Hepatocyte (in vitro differentiated cells): ENCODE measurements at regions not wholly inside any gene's neighbourhood (a gene's known extent, or its start where the extent isn't known, plus 50 kb on each side); places are given as distances from the start of the nearest gene placed in this dataset.

Source experiments
- EZH2 ChIP-seq: fragments of 200-600 bp; sonication (generic); IDR thresholded peaks from 2 replicates; pipeline ENCODE4 v1.6.1; 2016; ENCODE audit warnings: antibody characterized with exemption, mild to moderate bottlenecking, borderline replicate concordance
- EZH2phosphoT487 ChIP-seq: fragments of 200-600 bp; sonication (generic); IDR thresholded peaks from one replicate; pipeline ENCODE4 v1.6.1; 2018; ENCODE audit warnings: antibody characterized with exemption, mild to moderate bottlenecking, low read depth, moderate library complexity; ENCODE audit not compliant: unreplicated experiment, severe bottlenecking
- TF ChIP-seq, protein P1 (sequence below): fragments of 200-600 bp; sonication (generic); IDR thresholded peaks from 2 replicates; pipeline ENCODE4 v1.5.1; 2016; ENCODE audit warnings: antibody characterized with exemption, mild to moderate bottlenecking; ENCODE audit not compliant: poor library complexity

DNA sequence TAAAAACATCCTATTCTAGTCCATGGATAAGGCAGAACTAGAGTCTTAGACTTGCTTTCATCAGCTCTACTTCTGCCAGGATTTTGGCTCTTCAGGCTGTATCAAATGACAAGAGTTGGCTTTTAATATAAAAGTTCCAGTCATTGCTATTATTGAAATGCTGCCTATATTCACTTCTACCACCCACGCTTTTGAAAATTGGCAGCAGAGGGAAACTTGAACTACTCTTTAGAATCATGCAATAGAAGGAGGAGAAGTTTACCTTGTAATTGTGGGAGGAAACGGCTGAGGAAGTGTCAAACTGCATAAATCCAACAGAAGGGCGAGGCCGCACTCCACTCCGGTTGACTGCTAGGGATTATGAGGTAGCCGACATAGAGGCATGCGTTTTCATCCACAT is 122.6 kb upstream of the BASP1 start:
- TF ChIP-seq, protein P1, sequence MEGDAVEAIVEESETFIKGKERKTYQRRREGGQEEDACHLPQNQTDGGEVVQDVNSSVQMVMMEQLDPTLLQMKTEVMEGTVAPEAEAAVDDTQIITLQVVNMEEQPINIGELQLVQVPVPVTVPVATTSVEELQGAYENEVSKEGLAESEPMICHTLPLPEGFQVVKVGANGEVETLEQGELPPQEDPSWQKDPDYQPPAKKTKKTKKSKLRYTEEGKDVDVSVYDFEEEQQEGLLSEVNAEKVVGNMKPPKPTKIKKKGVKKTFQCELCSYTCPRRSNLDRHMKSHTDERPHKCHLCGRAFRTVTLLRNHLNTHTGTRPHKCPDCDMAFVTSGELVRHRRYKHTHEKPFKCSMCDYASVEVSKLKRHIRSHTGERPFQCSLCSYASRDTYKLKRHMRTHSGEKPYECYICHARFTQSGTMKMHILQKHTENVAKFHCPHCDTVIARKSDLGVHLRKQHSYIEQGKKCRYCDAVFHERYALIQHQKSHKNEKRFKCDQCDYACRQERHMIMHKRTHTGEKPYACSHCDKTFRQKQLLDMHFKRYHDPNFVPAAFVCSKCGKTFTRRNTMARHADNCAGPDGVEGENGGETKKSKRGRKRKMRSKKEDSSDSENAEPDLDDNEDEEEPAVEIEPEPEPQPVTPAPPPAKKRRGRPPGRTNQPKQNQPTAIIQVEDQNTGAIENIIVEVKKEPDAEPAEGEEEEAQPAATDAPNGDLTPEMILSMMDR = no peak
- TF ChIP-seq EZH2phosphoT487 = no peak
- TF ChIP-seq EZH2 = no peak
